Activated naive CD4-positive, alpha-beta T cell treated with anti-CD3 and anti-CD28 coated beads for 36 hours (primary cell): ENCODE measurements at regions not wholly inside any gene's neighbourhood (a gene's known extent, or its start where the extent isn't known, plus 50 kb on each side); places are given as distances from the start of the nearest gene placed in this dataset.

Source experiments
- CTCF ChIA-PET: fragments of 350-600 bp; sonication (Branson Sonifier 250); formaldehyde crosslinking; loops from one replicate; lab custom pipeline; 2021; ENCODE audit warnings: antibody characterized with exemption; lab: Charles Lee
- DNase-seq: peaks from one replicate; pipeline ENCODE4 v3.0.0-alpha.2; 2020
- H3K27ac Mint-ChIP-seq: one replicate; pipeline ENCODE4 v1.8.0; 2021; ENCODE audit warnings: mild to moderate bottlenecking, mixed read lengths
- H3K27me3 Mint-ChIP-seq: one replicate; pipeline ENCODE4 v1.8.0; 2021; ENCODE audit warnings: low read depth, mixed read lengths
- H3K36me3 Mint-ChIP-seq: one replicate; pipeline ENCODE4 v1.8.0; 2021; ENCODE audit warnings: low read depth, mixed read lengths
- H3K4me1 Mint-ChIP-seq: one replicate; pipeline ENCODE4 v1.8.0; 2021; ENCODE audit warnings: low read depth, mixed read lengths
- H3K4me3 Mint-ChIP-seq: one replicate; pipeline ENCODE4 v1.8.0; 2021; ENCODE audit warnings: mild to moderate bottlenecking, moderate library complexity, mixed read lengths
- H3K9me3 Mint-ChIP-seq: one replicate; pipeline ENCODE4 v1.8.0; 2021; ENCODE audit warnings: mixed read lengths
- intact Hi-C: fragments of 100-400 bp; cut with micrococcal nuclease; formaldehyde crosslinking; loops from one replicate; pipeline ENCODE4 v1.15.1; 2023

DNA sequence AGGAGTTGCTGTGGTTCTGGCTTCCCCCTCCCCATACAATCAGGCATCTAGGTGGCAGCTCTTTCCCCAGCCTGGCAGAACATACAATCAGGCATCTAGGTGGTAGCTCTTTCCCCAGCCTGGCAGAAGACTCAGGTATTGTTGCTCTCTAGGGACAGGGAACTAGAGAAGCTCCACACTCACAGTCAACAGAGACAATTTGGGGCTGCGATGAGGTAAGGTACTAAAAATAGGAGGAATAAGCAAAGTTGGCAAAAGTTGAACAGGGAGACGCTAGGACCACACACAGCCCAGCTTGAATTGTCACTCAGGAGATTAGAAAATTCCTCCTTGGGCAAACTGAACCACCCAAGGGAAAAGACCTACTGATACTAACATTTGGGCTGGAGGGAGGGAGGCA is 315.5 kb upstream of the CDH5 start:
- Mint-ChIP-seq H3K9me3 (no peaks in the 10 kb centered on the region), H3K36me3 (no peaks in the 10 kb centered on the region), H3K27me3 (no peaks in the 10 kb centered on the region), H3K27ac (no peak overlapping the region), H3K4me3 (no peak overlapping the region), H3K4me1 (no peaks in the 10 kb centered on the region)
- CTCF ChIA-PET: interaction anchor here (0.6 kb wide), 1 partner anchor 152 kb away, joined by 3 read pairs; no protein-coding TSS in a partner anchor
- DNase-seq: no peak
- intact Hi-C loops: no loop called here

DNA sequence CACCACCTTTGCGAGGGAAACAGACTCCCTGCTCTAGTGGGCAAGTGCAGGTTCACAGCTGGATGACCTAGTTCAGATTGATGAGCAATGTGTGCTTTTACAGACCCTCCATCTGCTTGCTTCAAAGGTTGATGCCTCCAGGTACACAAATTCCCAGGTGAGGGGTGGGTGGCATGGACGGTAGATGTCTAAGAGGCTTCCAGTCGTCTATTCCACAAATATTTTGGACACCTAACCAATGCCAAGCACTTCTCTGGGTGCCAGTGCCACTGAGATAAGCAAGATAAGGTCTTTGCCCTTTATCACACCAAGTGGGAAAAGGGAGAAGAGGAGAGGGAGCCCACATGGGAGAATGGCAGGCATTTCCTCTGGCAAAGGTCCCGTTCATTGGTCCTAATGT is 316.6 kb upstream of the CDH5 start:
- H3K9me3 Mint-ChIP-seq: no peaks in the 10 kb centered on the region
- no peak overlapping the region for H3K27ac Mint-ChIP-seq
- CTCF ChIA-PET: no interaction called here
- H3K4me3 Mint-ChIP-seq: no peak overlapping the region
- intact Hi-C loops: no loop called here
- H3K36me3 Mint-ChIP-seq: no peaks in the 10 kb centered on the region
- DNase-seq: no peak
- H3K4me1 Mint-ChIP-seq: no peaks in the 10 kb centered on the region
- H3K27me3 Mint-ChIP-seq: no peaks in the 10 kb centered on the region

DNA sequence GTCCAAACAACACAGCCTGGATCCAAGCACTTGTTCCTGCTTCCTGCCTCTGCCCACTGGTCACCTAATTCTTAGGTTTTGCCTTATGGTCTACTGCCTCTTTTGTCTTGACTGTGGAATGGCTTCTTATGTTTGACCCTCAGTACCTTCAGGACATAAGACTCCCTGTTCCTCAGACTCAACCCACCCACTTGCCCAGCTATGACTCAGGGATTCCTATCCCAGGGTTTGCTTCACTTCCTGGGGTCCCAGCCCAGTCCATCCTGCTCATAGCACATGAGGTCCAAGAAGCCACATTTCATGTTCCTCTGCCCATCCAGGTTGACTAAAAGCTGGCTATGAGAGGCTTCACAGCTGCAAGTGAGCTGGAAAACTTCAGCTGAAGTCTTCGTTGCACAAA is 320.9 kb upstream of the CDH5 start:
- CTCF ChIA-PET: no interaction called here
- no peak overlapping the region for H3K4me3 Mint-ChIP-seq

DNA sequence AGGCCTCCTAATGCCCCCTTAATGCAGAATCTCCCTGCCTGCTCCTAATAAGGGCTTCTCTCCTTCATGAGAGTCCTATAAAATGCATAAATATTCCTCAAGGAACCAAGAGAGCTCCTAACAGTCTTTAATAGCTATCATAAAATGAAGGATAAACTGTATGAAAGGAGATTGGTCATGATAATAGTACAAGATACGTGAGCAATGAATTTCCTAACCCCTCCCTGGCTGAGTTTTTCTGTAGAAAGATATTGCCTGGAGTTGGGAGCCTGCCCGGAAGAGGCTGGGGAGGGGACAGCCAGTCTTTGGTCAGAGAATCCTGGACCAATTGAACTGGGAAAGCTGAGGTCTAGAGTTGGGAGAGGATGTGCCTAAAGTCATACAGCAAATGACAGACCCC is 321.9 kb upstream of the CDH5 start:
- CTCF ChIA-PET: no interaction called here
- Mint-ChIP-seq H3K9me3 (no peaks in the 10 kb centered on the region), H3K4me1 (no peaks in the 10 kb centered on the region), H3K27me3 (peaks cover 4% of the 10 kb centered on the region), H3K27ac (no peak overlapping the region), H3K36me3 (no peaks in the 10 kb centered on the region), H3K4me3 (no peak overlapping the region)
- intact Hi-C loops: no loop called here
- no peak for DNase-seq

More for the DNA sequence above, 320.9 kb upstream of the CDH5 start:
- Mint-ChIP-seq H3K27me3 (no peaks in the 10 kb centered on the region), H3K36me3 (no peaks in the 10 kb centered on the region), H3K9me3 (no peaks in the 10 kb centered on the region), H3K4me1 (no peaks in the 10 kb centered on the region), H3K27ac (no peak overlapping the region)
- intact Hi-C loops: no loop called here
- no peak for DNase-seq

DNA sequence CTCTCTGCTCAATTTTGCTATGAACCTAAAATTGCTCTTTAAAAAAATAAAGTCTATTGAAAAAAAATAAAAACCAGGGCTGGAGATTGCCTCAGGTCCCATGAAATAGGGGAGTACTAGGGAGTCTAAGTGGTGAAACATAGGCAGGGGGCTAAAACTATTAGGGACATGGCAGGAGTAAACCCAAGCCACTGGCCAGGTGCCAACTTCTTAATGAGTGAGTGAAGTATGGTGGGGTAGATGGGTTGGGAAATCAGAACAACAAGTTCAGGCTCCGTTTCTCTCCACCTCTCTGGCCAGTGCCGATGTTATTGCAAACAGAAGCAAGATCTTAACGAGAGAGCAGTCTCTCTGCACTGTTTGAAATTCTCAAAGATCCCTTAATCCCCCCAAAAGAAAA is 322.4 kb upstream of the CDH5 start:
- CTCF ChIA-PET: no interaction called here
- no peak for DNase-seq
- H3K27ac Mint-ChIP-seq: no peak overlapping the region
- H3K36me3 Mint-ChIP-seq: no peaks in the 10 kb centered on the region
- H3K27me3 Mint-ChIP-seq: peaks cover 4% of the 10 kb centered on the region
- no peaks in the 10 kb centered on the region for H3K9me3 Mint-ChIP-seq
- intact Hi-C loops: no loop called here
- H3K4me3 Mint-ChIP-seq: no peak overlapping the region
- no peaks in the 10 kb centered on the region for H3K4me1 Mint-ChIP-seq

DNA sequence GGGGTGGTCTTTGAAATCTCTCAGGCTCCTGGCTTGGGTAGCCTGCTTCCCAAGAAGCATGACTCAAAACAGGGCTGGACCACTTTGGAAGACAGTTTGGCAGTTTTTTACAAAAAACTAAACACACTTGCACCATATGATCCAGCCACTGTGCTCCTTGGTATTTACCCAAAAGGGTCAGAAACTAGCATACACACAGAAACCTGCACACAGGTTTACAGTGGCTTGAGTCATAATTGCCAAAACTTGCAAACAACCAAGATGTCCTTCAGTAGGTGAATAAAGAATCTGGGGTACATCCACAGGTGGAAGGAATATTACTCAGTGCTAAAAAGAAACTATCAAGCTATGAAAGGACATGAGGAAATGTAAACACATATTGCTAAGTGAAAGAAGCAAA is 323.2 kb upstream of the CDH5 start:
- Mint-ChIP-seq H3K4me1 (no peaks in the 10 kb centered on the region), H3K4me3 (no peak overlapping the region), H3K27me3 (peaks cover 4% of the 10 kb centered on the region), H3K36me3 (no peaks in the 10 kb centered on the region), H3K9me3 (no peaks in the 10 kb centered on the region), H3K27ac (no peak overlapping the region)
- intact Hi-C loops: no loop called here
- CTCF ChIA-PET: no interaction called here
- no peak for DNase-seq

DNA sequence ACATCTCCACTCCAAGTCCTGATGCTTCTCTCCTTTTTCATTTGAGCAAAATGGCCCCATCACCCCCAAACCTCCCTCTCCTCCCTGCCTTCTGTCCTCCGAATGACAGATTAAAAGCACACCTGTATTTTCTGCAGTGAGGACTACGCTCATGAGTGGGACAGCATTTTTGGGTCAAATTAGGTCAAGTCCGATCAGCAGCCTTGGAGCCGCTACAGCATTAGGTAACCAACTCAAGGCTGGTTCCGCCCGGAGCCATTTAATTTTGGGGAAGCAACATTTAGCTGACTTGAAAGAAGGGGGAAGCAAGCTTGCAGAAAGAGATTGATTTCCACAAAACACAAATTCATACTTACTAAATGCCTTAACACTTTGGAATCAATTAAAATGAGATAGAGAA is 324.1 kb upstream of the CDH5 start:
- no peaks in the 10 kb centered on the region for H3K36me3 Mint-ChIP-seq
- H3K4me3 Mint-ChIP-seq: no peak overlapping the region
- no peaks in the 10 kb centered on the region for H3K9me3 Mint-ChIP-seq
- peaks cover 4% of the 10 kb centered on the region for H3K27me3 Mint-ChIP-seq
- DNase-seq: no peak
- intact Hi-C loops: no loop called here
- no peaks in the 10 kb centered on the region for H3K4me1 Mint-ChIP-seq
- H3K27ac Mint-ChIP-seq: no peak overlapping the region
- CTCF ChIA-PET: no interaction called here

DNA sequence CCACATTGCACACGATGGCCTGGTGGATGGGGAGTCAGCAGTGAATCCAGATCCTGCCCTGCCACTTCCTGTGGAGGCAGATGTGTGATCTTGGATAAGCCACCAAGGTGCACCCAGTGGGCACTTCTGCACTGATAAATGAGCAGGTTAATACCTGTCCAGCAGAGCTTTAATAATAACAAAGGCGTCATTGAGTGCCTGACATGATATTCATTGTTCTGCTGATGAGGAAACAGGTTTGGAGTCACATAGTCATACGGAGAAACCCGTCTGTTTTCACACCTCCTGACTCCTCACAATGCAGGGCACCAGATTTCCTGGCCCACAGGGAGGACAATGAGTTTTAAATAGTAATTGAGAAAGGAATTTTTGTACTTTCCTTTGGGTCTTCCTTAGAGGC is 324.6 kb upstream of the CDH5 start:
- Mint-ChIP-seq H3K36me3 (no peaks in the 10 kb centered on the region), H3K27me3 (peaks cover 4% of the 10 kb centered on the region), H3K4me3 (no peak overlapping the region), H3K9me3 (no peaks in the 10 kb centered on the region), H3K27ac (no peak overlapping the region), H3K4me1 (no peaks in the 10 kb centered on the region)
- DNase-seq: no peak
- intact Hi-C loops: no loop called here
- CTCF ChIA-PET: no interaction called here

DNA sequence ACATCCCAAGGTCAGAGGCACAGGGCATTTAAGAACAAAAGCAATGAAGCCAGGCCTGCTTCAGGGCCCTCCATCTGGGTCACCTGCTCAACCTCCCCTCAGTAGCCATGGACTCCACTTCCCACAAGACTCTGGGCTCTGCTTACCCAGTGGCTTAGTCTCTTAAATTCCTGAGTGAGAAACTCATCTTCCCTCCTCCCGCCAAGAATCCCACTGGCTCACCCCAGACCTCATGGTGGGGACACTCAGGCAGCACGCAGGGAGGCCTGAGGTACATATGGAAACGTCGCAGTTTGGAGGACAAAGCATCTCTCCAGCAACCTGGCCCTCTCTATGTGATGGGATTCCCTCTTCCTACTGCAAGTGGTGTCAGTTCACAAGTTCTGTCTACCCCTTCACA is 326.7 kb upstream of the CDH5 start:
- H3K36me3 Mint-ChIP-seq: no peaks in the 10 kb centered on the region
- H3K27ac Mint-ChIP-seq: no peak overlapping the region
- DNase-seq: no peak
- H3K4me1 Mint-ChIP-seq: no peaks in the 10 kb centered on the region
- H3K27me3 Mint-ChIP-seq: peaks cover 4% of the 10 kb centered on the region
- intact Hi-C loops: no loop called here
- CTCF ChIA-PET: no interaction called here
- H3K9me3 Mint-ChIP-seq: no peaks in the 10 kb centered on the region
- no peak overlapping the region for H3K4me3 Mint-ChIP-seq

DNA sequence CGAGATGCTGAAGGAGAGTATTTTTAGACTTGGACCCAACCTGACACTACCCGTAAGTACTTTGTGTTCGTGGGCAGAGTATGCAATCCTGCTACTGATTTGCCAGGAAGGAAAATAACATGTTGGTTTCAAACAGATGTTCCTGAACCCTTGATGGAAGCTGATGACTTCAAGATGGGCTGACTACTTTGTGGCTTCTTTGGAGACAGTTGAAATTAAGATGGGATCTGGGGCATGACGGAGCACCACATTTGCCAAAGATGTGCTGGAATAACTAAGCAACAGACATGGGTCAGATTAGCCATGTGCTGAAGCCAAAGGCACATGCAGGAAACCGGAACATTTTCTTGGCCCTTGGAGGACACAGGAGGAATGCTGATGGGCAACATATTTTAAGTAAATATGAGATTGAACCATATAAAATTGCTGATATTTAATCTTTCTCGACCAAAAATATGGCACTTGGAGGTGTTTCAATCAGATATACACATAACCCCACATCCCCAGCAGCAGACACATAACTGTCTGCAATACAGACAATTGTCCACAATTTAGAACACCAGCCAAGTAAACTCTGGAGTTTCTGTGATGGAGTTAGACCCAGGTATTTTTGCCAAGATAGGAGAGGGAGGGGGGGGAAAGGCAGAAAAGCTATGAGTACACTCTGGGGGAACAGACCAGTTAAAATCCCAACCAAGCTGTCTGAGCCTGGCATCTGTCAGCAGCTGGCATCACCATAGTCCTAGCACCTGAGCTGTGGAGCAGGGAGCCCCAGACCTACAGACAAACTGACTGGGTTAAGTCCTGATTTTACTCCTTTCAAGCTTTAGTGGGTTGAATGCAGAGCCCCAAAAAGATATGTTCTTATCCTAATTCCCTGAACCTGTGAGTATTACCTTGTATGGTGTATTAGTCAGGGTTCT is 329.4 kb upstream of the CDH5 start:
- intact Hi-C loops: no loop called here
- DNase-seq: no peak
- Mint-ChIP-seq H3K9me3 (no peaks in the 10 kb centered on the region), H3K36me3 (no peaks in the 10 kb centered on the region), H3K4me1 (no peaks in the 10 kb centered on the region), H3K4me3 (no peak overlapping the region), H3K27me3 (peaks cover 4% of the 10 kb centered on the region), H3K27ac (no peak overlapping the region)
- CTCF ChIA-PET: no interaction called here

DNA sequence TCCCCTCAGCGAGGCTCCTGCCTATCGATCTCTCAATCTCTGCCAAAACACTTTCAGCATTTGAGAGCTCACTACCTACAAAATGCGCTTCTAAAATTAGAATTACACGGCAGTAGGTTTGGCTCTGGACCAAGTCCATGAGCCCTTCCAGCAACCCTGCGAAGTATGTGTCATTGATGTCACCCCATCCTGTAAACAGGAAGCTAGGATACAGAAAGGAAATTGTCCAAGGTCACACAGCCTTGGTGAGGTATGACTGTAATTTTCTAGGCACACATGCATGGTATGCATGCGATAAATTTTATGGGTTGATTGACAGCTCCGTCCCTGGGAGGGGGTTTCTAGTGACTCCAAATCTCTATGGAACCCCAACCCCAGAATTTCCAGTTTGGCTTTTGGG is 330.3 kb upstream of the CDH5 start:
- no peak overlapping the region for H3K4me3 Mint-ChIP-seq

DNA sequence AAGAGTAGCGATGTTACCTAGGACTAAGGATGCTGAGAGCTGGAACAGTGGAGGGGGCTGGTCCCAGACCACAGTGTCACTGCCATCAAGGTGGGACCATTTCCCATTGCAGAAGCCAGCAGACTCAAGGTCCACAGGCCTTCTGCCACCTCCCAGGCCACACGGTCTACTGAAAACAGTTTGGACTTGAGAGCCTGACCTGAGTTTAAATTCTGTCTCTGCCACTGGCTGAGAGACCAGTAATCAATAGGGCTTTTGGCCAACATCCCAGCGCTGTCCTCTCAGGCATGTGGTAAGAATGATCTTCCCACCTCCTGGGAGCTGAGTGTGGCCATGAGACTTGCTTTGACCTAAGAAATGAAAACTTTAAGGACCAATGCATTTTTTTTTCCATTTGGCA is 331.4 kb upstream of the CDH5 start:
- H3K27ac Mint-ChIP-seq: no peak overlapping the region
- no peaks in the 10 kb centered on the region for H3K4me1 Mint-ChIP-seq
- H3K4me3 Mint-ChIP-seq: no peak overlapping the region
- H3K9me3 Mint-ChIP-seq: no peaks in the 10 kb centered on the region
- CTCF ChIA-PET: no interaction called here
- no peaks in the 10 kb centered on the region for H3K27me3 Mint-ChIP-seq
- no peak for DNase-seq
- no peaks in the 10 kb centered on the region for H3K36me3 Mint-ChIP-seq
- intact Hi-C loops: no loop called here

More for the DNA sequence above, 330.3 kb upstream of the CDH5 start:
- H3K27ac Mint-ChIP-seq: no peak overlapping the region
- H3K4me1 Mint-ChIP-seq: no peaks in the 10 kb centered on the region
- peaks cover 4% of the 10 kb centered on the region for H3K27me3 Mint-ChIP-seq
- intact Hi-C loops: no loop called here
- no peak for DNase-seq
- no peaks in the 10 kb centered on the region for H3K36me3 Mint-ChIP-seq
- CTCF ChIA-PET: no interaction called here
- H3K9me3 Mint-ChIP-seq: no peaks in the 10 kb centered on the region

DNA sequence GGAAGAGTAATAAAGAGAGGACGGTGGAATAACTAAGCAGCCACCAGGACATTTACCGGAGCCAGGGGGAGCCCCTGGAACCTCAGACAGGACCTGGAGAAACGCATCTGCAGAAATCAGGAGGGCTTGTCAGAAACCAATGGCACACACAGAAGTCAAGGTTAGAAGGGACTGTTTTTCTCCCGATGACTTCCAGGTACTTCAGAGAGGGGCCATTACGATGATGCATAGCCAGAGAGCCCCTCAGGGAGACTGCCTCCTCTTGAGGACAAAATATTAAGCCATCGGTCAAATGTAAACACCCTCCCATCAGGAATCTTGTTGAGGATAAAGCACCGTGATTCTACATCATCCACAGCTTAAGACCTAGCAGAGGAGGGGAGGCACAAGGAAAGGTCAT is 333.6 kb upstream of the CDH5 start:
- intact Hi-C loops: no loop called here
- H3K36me3 Mint-ChIP-seq: no peaks in the 10 kb centered on the region
- CTCF ChIA-PET: no interaction called here
- no peaks in the 10 kb centered on the region for H3K4me1 Mint-ChIP-seq
- no peak for DNase-seq
- peaks cover 4% of the 10 kb centered on the region for H3K27me3 Mint-ChIP-seq
- H3K4me3 Mint-ChIP-seq: no peak overlapping the region
- H3K9me3 Mint-ChIP-seq: no peaks in the 10 kb centered on the region
- H3K27ac Mint-ChIP-seq: no peak overlapping the region
